ENCODE measurements at regions not wholly inside any gene's neighbourhood (a gene's known extent, or its start where the extent isn't known, plus 50 kb on each side); places are given as distances from the start of the nearest gene placed in this dataset.
"Not testable (repeated sequence)": the region's sequence is repeated elsewhere in the genome, so short reads cannot be mapped to it uniquely, and the experiment has no call there.

GRCh38 chr12:3420693-3421092 is 70.3 kb upstream of the PRMT8 start:
- no peak for DNase-seq
- Histone ChIP-seq H3K4me3 (no peak overlapping the region), H3K9me3 (replicated peaks) (no peaks in the 10 kb centered on the region), H3K4me1 (peaks cover 10% of the 10 kb centered on the region), H3K36me3 (no peaks in the 10 kb centered on the region), H3K27me3 (ENCODE audit: low read depth) (peaks cover 69% of the 10 kb centered on the region), H3K27ac (replicated peaks) (no peak overlapping the region)
- intact Hi-C loops (cut with micrococcal nuclease) = no loop called here
- TF ChIP-seq, protein P1, sequence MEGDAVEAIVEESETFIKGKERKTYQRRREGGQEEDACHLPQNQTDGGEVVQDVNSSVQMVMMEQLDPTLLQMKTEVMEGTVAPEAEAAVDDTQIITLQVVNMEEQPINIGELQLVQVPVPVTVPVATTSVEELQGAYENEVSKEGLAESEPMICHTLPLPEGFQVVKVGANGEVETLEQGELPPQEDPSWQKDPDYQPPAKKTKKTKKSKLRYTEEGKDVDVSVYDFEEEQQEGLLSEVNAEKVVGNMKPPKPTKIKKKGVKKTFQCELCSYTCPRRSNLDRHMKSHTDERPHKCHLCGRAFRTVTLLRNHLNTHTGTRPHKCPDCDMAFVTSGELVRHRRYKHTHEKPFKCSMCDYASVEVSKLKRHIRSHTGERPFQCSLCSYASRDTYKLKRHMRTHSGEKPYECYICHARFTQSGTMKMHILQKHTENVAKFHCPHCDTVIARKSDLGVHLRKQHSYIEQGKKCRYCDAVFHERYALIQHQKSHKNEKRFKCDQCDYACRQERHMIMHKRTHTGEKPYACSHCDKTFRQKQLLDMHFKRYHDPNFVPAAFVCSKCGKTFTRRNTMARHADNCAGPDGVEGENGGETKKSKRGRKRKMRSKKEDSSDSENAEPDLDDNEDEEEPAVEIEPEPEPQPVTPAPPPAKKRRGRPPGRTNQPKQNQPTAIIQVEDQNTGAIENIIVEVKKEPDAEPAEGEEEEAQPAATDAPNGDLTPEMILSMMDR (IDR thresholded peaks at IDR 0.05; ENCODE audit: borderline replicate concordance) = no peak

DNA sequence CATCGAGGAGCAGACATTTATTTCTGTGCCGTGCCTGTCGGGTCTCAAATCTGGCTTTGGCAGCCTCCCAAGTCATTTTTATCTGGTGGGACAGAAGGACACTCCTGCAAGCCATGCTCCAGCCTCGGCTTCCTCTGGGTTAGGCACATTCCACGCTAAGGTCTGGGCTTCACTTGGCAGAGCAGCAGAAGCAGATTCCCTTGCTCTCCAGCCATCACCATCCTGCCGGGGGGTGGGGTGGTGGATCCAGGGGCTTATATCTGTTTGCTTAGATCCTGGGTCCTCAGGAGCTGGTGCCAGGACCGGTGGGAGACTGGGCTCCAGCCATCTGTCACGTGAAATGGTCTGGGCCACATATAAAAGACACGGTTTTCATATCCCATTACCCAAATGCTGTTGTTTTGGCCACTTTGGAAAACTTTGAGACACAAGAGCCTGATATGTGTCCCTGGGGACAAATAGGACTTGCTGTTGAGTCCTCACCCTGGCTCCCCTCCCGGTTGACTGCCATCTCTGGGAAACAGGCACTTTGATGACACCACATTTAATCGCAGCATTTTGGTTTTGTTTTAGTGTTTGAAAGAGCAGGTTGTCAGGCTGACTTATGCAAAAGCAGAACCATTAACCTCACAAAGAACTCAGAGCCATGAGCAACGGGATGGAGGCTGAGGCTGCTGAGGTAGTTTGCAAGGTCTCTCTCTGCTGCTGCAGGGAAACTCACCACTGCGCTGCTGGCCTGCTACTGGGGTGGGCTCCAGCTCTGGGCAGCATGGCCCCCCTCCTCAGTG is 69.6 kb upstream of the PRMT8 start:
- H3K27ac ChIP-seq (replicated peaks) = no peak overlapping the region
- H3K27me3 ChIP-seq (ENCODE audit: low read depth) = peaks cover 64% of the 10 kb centered on the region
- H3K4me1 ChIP-seq = peaks cover 10% of the 10 kb centered on the region
- TF ChIP-seq, protein P1 (IDR thresholded peaks at IDR 0.05; ENCODE audit: borderline replicate concordance) = no peak
- no peak overlapping the region for H3K4me3 ChIP-seq
- H3K36me3 ChIP-seq = no peaks in the 10 kb centered on the region
- DNase-seq = no peak
- H3K9me3 ChIP-seq (replicated peaks) = no peaks in the 10 kb centered on the region
- intact Hi-C loops (cut with micrococcal nuclease) = no loop called here

GRCh38 chr12:3424796-3425195 is 66.2 kb upstream of the PRMT8 start:
- H3K27me3 ChIP-seq (ENCODE audit: low read depth) = peaks cover 59% of the 10 kb centered on the region
- H3K9me3 ChIP-seq (replicated peaks); H3K36me3 ChIP-seq; DNase-seq; H3K27ac ChIP-seq (replicated peaks); H3K4me3 ChIP-seq; intact Hi-C loops (cut with micrococcal nuclease): not testable (repeated sequence)
- peaks cover 10% of the 10 kb centered on the region for H3K4me1 ChIP-seq

GRCh38 chr12:3427956-3428355 is 63.0 kb upstream of the PRMT8 start:
- Histone ChIP-seq H3K27me3 (ENCODE audit: low read depth) (peaks cover 32% of the 10 kb centered on the region), H3K4me1 (no peaks in the 10 kb centered on the region), H3K9me3 (replicated peaks) (no peaks in the 10 kb centered on the region), H3K27ac (replicated peaks) (no peak overlapping the region), H3K36me3 (no peaks in the 10 kb centered on the region), H3K4me3 (no peak overlapping the region)
- TF ChIP-seq, protein P1 (IDR thresholded peaks at IDR 0.05; ENCODE audit: borderline replicate concordance) = no peak
- no peak for DNase-seq
- intact Hi-C loops (cut with micrococcal nuclease) = no loop called here

DNA sequence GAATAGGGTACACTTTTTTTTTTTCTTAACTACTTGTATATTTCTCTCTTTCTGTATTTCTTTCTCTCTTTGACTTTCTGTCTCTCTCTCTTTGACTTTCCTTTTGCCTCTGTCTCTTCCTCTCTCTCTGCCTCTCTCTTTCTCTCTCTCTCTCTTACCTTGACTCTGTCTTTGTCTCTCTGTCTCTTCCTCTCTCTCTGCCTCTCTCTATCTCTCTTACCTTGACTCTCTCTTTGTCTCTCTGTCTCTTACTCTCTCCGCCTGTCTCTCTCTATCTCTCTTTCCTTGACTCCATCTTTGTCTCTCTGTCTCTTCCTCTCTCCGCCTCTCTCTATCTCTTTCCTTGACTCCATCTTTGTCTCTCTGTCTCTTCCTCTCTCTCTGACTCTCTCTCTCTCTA is 62.4 kb upstream of the PRMT8 start:
- no peak for DNase-seq
- intact Hi-C loops (cut with micrococcal nuclease) = no loop called here
- Histone ChIP-seq H3K4me1 (no peaks in the 10 kb centered on the region), H3K27me3 (ENCODE audit: low read depth) (peaks cover 26% of the 10 kb centered on the region), H3K36me3 (no peaks in the 10 kb centered on the region), H3K4me3 (no peak overlapping the region), H3K9me3 (replicated peaks) (no peaks in the 10 kb centered on the region), H3K27ac (replicated peaks) (no peak overlapping the region)
- TF ChIP-seq, protein P1 (IDR thresholded peaks at IDR 0.05; ENCODE audit: borderline replicate concordance) = no peak

- H3K4me1 ChIP-seq; intact Hi-C loops (cut with micrococcal nuclease); H3K4me3 ChIP-seq; DNase-seq; H3K9me3 ChIP-seq (replicated peaks); H3K36me3 ChIP-seq; H3K27ac ChIP-seq (replicated peaks): not testable (repeated sequence)
- peaks cover 19% of the 10 kb centered on the region for H3K27me3 ChIP-seq (ENCODE audit: low read depth)
Measured at GRCh38 chr12:3429523-3429922, 61.5 kb upstream of the PRMT8 start.
